ENCODE measurements at regions not wholly inside any gene's neighbourhood (a gene's known extent, or its start where the extent isn't known, plus 50 kb on each side); places are given as distances from the start of the nearest gene placed in this dataset.

GRCh38 chr13:60288569-60288968 lies 108.5 kb upstream of the TDRD3 start:
- no peak for DNase-seq

- DNase-seq = no peak
Observed at GRCh38 chr13:60303166-60303565, 93.9 kb upstream of the TDRD3 start.

GRCh38 chr13:60311527-60311926 lies 85.5 kb upstream of the TDRD3 start:
- no peak for DNase-seq

- DNase-seq = no peak
Observed at GRCh38 chr13:60312851-60313505, 84.0 kb upstream of the TDRD3 start.

GRCh38 chr13:60318186-60318585 lies 78.8 kb upstream of the TDRD3 start:
- no peak for DNase-seq

- DNase-seq = no peak
Observed at GRCh38 chr13:60324131-60324530, 72.9 kb upstream of the TDRD3 start.

- DNase-seq = no peak
Observed at GRCh38 chr13:60326273-60326672, 70.7 kb upstream of the TDRD3 start.

- DNase-seq = no peak
Observed at GRCh38 chr13:60327511-60327910, 69.5 kb upstream of the TDRD3 start.

GRCh38 chr13:60328073-60328472 lies 68.9 kb upstream of the TDRD3 start:
- DNase-seq = no peak

- no peak for DNase-seq
Observed at GRCh38 chr13:60329221-60329923, 67.6 kb upstream of the TDRD3 start.

- no peak for DNase-seq
Observed at GRCh38 chr13:60331249-60332012, 65.6 kb upstream of the TDRD3 start.

GRCh38 chr13:60332682-60333081 lies 64.3 kb upstream of the TDRD3 start:
- no peak for DNase-seq

GRCh38 chr13:60334310-60334709 lies 62.7 kb upstream of the TDRD3 start:
- DNase-seq = no peak

- DNase-seq = no peak
Observed at GRCh38 chr13:60335531-60335930, 61.5 kb upstream of the TDRD3 start.

- DNase-seq = no peak
Observed at GRCh38 chr13:60338754-60339153, 58.3 kb upstream of the TDRD3 start.

GRCh38 chr13:60343978-60344377 lies 53.0 kb upstream of the TDRD3 start:
- no peak for DNase-seq

GRCh38 chr13:60347174-60347573 lies 49.8 kb upstream of the TDRD3 start:
- no peak for DNase-seq
